Fibroblast of lung (primary cell): ENCODE measurements at regions not wholly inside any gene's neighbourhood (a gene's known extent, or its start where the extent isn't known, plus 50 kb on each side); places are given as distances from the start of the nearest gene placed in this dataset.

Experiments
- DNase-seq, 2 donors: peaks; one replicate each; pipeline versions ENCODE4 v3.0.0 to v3.0.0-alpha.2; 2010; ENCODE audit warnings: low read depth in 2 of 2
- H2AFZ ChIP-seq: 2 replicates; pipeline ENCODE4 v1.5.1; 2012; ENCODE audit warnings: low read length, control low read depth, inconsistent platforms
- H3K27ac ChIP-seq: 2 replicates; pipeline ENCODE4 v1.5.1; 2011; ENCODE audit warnings: low read length, control low read depth; ENCODE audit not compliant: insufficient read depth
- H3K27me3 ChIP-seq: 2 replicates; pipeline ENCODE4 v1.5.1; 2011; ENCODE audit warnings: mild to moderate bottlenecking, low read length; ENCODE audit not compliant: control insufficient read depth, insufficient read depth
- H3K36me3 ChIP-seq: 2 replicates; pipeline ENCODE4 v1.5.1; 2011; ENCODE audit warnings: low read length; ENCODE audit not compliant: control insufficient read depth, insufficient read depth
- H3K4me1 ChIP-seq: 2 replicates; pipeline ENCODE4 v1.5.1; 2011; ENCODE audit warnings: low read length; ENCODE audit not compliant: control insufficient read depth, insufficient read depth; ENCODE audit errors: extremely low read depth
- H3K4me2 ChIP-seq: 2 replicates; pipeline ENCODE4 v1.5.1; 2011; ENCODE audit warnings: low read length, control low read depth; ENCODE audit not compliant: insufficient read depth; ENCODE audit errors: extremely low read depth
- H3K4me3 ChIP-seq, 4 experiments: fragments of 200-600 bp in 1 of 4; sonication (generic) in 1 of 4; replicated peaks in 1 of 4; 2 replicates each; pipeline ENCODE4 v1.5.1; 2011 to 2016; ENCODE audit warnings: low read length in 4 of 4, low read depth in 3 of 4, mild to moderate bottlenecking in 3 of 4, control low read depth in 2 of 4, inconsistent platforms in 1 of 4, mixed read lengths in 1 of 4; ENCODE audit not compliant: insufficient read depth in 1 of 4; ENCODE audit errors: control extremely low read depth in 1 of 4
- H3K79me2 ChIP-seq: 2 replicates; pipeline ENCODE4 v1.5.1; 2012; ENCODE audit warnings: mild to moderate bottlenecking, low read length, inconsistent platforms; ENCODE audit not compliant: control insufficient read depth, insufficient read depth
- H3K9ac ChIP-seq: 2 replicates; pipeline ENCODE4 v1.5.1; 2011; ENCODE audit warnings: mild to moderate bottlenecking, low read length, control low read depth; ENCODE audit not compliant: insufficient read depth
- H3K9me3 ChIP-seq: 2 replicates; pipeline ENCODE4 v1.5.1; 2012; ENCODE audit warnings: low read depth, low read length; ENCODE audit not compliant: control insufficient read depth, insufficient read depth
- H4K20me1 ChIP-seq: 2 replicates; pipeline ENCODE4 v1.5.1; 2011; ENCODE audit warnings: low read length; ENCODE audit not compliant: control insufficient read depth, insufficient read depth; ENCODE audit errors: extremely low read depth
- CTCF ChIP-seq, 2 donors: IDR thresholded peaks in 1 of 2; conservative IDR thresholded peaks in 1 of 2; 1 replicate in 1 of 2; 2 replicates in 1 of 2; pipeline ENCODE4 v1.5.1; 2011 to 2012; ENCODE audit warnings: low read length in 2 of 2, control low read depth in 1 of 2, inconsistent platforms in 1 of 2, low read depth in 1 of 2, mild to moderate bottlenecking in 1 of 2
- EZH2 ChIP-seq: IDR thresholded peaks from 2 replicates; pipeline ENCODE4 v1.5.1; 2012; ENCODE audit warnings: low read length, control low read depth, mild to moderate bottlenecking; ENCODE audit errors: missing control alignments

GRCh38 chr5:58151414-58151813 is 308.5 kb downstream of the PLK2 start:
- Histone ChIP-seq H3K4me1 (no peaks in the 10 kb centered on the region), H3K4me2 (no peak overlapping the region), H3K27ac (no peak overlapping the region), H3K4me3 (no peak overlapping the region), H2AFZ (no peak overlapping the region), H3K27me3 (no peaks in the 10 kb centered on the region), H4K20me1 (no peaks in the 10 kb centered on the region), H3K79me2 (no peaks in the 10 kb centered on the region), H3K9me3 (no peaks in the 10 kb centered on the region), H3K36me3 (no peaks in the 10 kb centered on the region), H3K9ac (no peak overlapping the region)
- DNase-seq: no peak
- TF ChIP-seq CTCF (conservative IDR thresholded peaks at IDR 0.05 in 1 of 2, IDR thresholded peaks at IDR 0.05 in 1 of 2; ENCODE audit: low read depth in 1 of 2, low read length in 2 of 2) (no peak), EZH2 (no peak)

- no peaks in the 10 kb centered on the region for H3K79me2 ChIP-seq
- no peak overlapping the region for H2AFZ ChIP-seq
Observed at GRCh38 chr5:58150926-58151325, 309.0 kb downstream of the PLK2 start.

GRCh38 chr5:58149746-58150145 is 310.1 kb downstream of the PLK2 start:
- no peaks in the 10 kb centered on the region for H3K4me1 ChIP-seq
- TF ChIP-seq CTCF (conservative IDR thresholded peaks at IDR 0.05 in 1 of 2, IDR thresholded peaks at IDR 0.05 in 1 of 2; ENCODE audit: low read depth in 1 of 2, low read length in 2 of 2): no peak
- TF ChIP-seq EZH2: no peak

More at GRCh38 chr5:58150926-58151325, 309.0 kb downstream of the PLK2 start:
- Histone ChIP-seq H4K20me1 (no peaks in the 10 kb centered on the region), H3K27me3 (no peaks in the 10 kb centered on the region), H3K4me2 (no peak overlapping the region), H3K36me3 (no peaks in the 10 kb centered on the region), H3K9me3 (no peaks in the 10 kb centered on the region), H3K9ac (no peak overlapping the region), H3K4me3 (no peak overlapping the region), H3K27ac (no peak overlapping the region), H3K4me1 (no peaks in the 10 kb centered on the region)
- no peak for DNase-seq
- TF ChIP-seq EZH2: no peak
- no peak for TF ChIP-seq CTCF (conservative IDR thresholded peaks at IDR 0.05 in 1 of 2, IDR thresholded peaks at IDR 0.05 in 1 of 2; ENCODE audit: low read depth in 1 of 2, low read length in 2 of 2)

More at GRCh38 chr5:58149746-58150145, 310.1 kb downstream of the PLK2 start:
- Histone ChIP-seq H3K27ac (no peak overlapping the region), H3K79me2 (no peaks in the 10 kb centered on the region), H3K27me3 (no peaks in the 10 kb centered on the region), H3K36me3 (no peaks in the 10 kb centered on the region), H3K4me2 (no peak overlapping the region), H3K9ac (no peak overlapping the region), H3K4me3 (no peak overlapping the region), H3K9me3 (no peaks in the 10 kb centered on the region), H4K20me1 (no peaks in the 10 kb centered on the region), H2AFZ (no peak overlapping the region)
- DNase-seq: no peak
